Esophagus squamous epithelium (tissue), 5 donors: ENCODE measurements at regions not wholly inside any gene's neighbourhood (a gene's known extent, or its start where the extent isn't known, plus 50 kb on each side); places are given as distances from the start of the nearest gene placed in this dataset.

Experiments
- DNase-seq: peaks from one replicate; lab custom pipeline; 2025; lab: John Stamatoyannopoulos, UW
- H3K27ac ChIP-seq, 4 donors: fragments of 200-600 bp; sonication (generic); one replicate each; pipeline ENCODE4 v1.5.1; 2016 to 2019; ENCODE audit warnings: mild to moderate bottlenecking in 1 of 4
- H3K27me3 ChIP-seq, 4 donors: fragments of 200-600 bp; sonication (generic); 1 replicate in 3 of 4; 2 replicates in 1 of 4; pipeline versions ENCODE4 v1.5.1 to v1.6.0; 2017 to 2021; ENCODE audit warnings: antibody characterized with exemption in 1 of 4
- H3K36me3 ChIP-seq, 3 donors: fragments of 200-600 bp; sonication (generic); one replicate each; pipeline ENCODE4 v1.5.1; 2016 to 2019
- H3K4me1 ChIP-seq, 3 donors: fragments of 200-600 bp; sonication (generic); one replicate each; pipeline ENCODE4 v1.5.1; 2017 to 2019
- H3K4me3 ChIP-seq, 4 donors: fragments of 200-600 bp; sonication (generic); 1 replicate in 3 of 4; 2 replicates in 1 of 4; pipeline ENCODE4 v1.5.1; 2016 to 2019; ENCODE audit warnings: mild to moderate bottlenecking in 2 of 4, moderate library complexity in 1 of 4
- H3K9me3 ChIP-seq, 3 donors: fragments of 200-600 bp; sonication (generic); one replicate each; pipeline ENCODE4 v1.5.1; 2016 to 2019
- CTCF ChIP-seq, 6 experiments: fragments of 450-650 bp in 4 of 6; fragments of 200-600 bp in 2 of 6; sonication (generic) in 2 of 6; IDR thresholded peaks; one replicate each; pipeline ENCODE4 v1.5.1; 2016 to 2019; ENCODE audit warnings: antibody characterized with exemption in 6 of 6, mild to moderate bottlenecking in 4 of 6, moderate library complexity in 4 of 6
- POLR2A ChIP-seq, 4 donors: fragments of 450-650 bp; IDR thresholded peaks; one replicate each; pipeline ENCODE4 v1.6.1; 2017; ENCODE audit warnings: antibody characterized with exemption in 4 of 4, mild to moderate bottlenecking in 4 of 4, moderate library complexity in 3 of 4
- WGBS, 2 donors: methylation state at CpG; one replicate each; pipeline ENCODE4 v1.1.5; 2018; 5-methylcytosine and 5-hydroxymethylcytosine counted together
- intact Hi-C: fragments of 100-400 bp; cut with DNase I; formaldehyde crosslinking; loops from one replicate; pipeline ENCODE4 v1.15.0; 2022
- donor health status: DM: yes; HTN: yes; CAD: no.

- no peaks in the 10 kb centered on the region for H3K9me3 ChIP-seq
- TF ChIP-seq CTCF (IDR thresholded peaks at IDR 0.05): no peak
- TF ChIP-seq POLR2A (IDR thresholded peaks at IDR 0.05): no peak
- H3K36me3 ChIP-seq: no peaks in the 10 kb centered on the region
- no peaks in the 10 kb centered on the region for H3K27me3 ChIP-seq
- H3K4me1 ChIP-seq: peaks cover 0 to 18% (median 8%) of the 10 kb centered on the region in 3 donors
- DNase-seq: no peak
- WGBS, 2 donors: 33 to 38% methylated on average over 1 of the region's 1 CpG
- H3K27ac ChIP-seq: no peak overlapping the region
- intact Hi-C loops: no loop called here
- H3K4me3 ChIP-seq: no peak overlapping the region
Measured at GRCh38 chr2:236883819-236884218, 201.9 kb upstream of the COPS8 start.

DNA sequence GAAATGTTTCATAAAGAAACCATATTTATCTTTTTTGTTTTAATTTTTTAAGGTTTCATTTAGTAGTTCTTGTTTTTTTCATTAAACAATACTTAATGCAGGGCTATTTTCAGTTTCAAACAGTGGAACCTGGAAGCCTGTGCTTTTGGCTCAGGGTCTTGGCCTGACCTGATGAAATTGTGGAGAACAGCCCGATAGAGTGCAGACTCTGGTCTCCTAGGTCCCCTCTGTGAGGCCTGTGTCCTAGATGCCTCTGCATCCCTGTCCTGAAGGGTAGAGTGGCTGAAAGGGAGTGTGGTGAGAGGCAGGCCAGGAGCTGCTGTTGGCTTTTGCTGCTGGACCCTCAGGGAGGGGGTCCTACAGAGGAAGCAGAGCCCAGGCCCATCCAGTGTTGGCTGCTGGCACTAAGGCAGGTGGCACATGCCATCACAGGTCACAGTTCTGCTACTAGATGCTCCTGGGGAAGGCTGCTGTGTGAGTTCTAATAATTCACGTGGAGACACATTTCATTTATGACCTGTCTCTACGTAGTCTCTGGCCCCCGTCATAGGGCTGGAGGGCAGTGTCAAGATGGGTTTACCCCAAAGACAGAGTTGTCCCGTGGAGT is 201.0 kb upstream of the COPS8 start:
- H3K4me3 ChIP-seq: no peak overlapping the region
- H3K36me3 ChIP-seq: no peaks in the 10 kb centered on the region
- H3K27me3 ChIP-seq: no peaks in the 10 kb centered on the region
- H3K4me1 ChIP-seq: peaks cover 0 to 18% (median 8%) of the 10 kb centered on the region in 3 donors
- H3K9me3 ChIP-seq: no peaks in the 10 kb centered on the region
- no peak for DNase-seq
- intact Hi-C loops: no loop called here
- WGBS, 2 donors: 70 to 85% methylated on average over 1 to 5 of the region's 5 CpGs
- no peak for TF ChIP-seq CTCF (IDR thresholded peaks at IDR 0.05)
- no peak for TF ChIP-seq POLR2A (IDR thresholded peaks at IDR 0.05)
- no peak overlapping the region for H3K27ac ChIP-seq

GRCh38 chr2:236886456-236886855 is 199.2 kb upstream of the COPS8 start:
- no peaks in the 10 kb centered on the region for H3K36me3 ChIP-seq
- peaks cover 0 to 18% (median 8%) of the 10 kb centered on the region in 3 donors for H3K4me1 ChIP-seq
- intact Hi-C loops: no loop called here
- DNase-seq: no peak
- no peak overlapping the region for H3K4me3 ChIP-seq
- H3K27ac ChIP-seq: peak overlapping the region in 1 of 4 donors; percentile 22
- TF ChIP-seq POLR2A (IDR thresholded peaks at IDR 0.05): no peak
- TF ChIP-seq CTCF (IDR thresholded peaks at IDR 0.05): no peak
- no peaks in the 10 kb centered on the region for H3K9me3 ChIP-seq
- WGBS, 2 donors: 81 to 91% methylated on average over 8 of the region's 8 CpGs
- no peaks in the 10 kb centered on the region for H3K27me3 ChIP-seq

DNA sequence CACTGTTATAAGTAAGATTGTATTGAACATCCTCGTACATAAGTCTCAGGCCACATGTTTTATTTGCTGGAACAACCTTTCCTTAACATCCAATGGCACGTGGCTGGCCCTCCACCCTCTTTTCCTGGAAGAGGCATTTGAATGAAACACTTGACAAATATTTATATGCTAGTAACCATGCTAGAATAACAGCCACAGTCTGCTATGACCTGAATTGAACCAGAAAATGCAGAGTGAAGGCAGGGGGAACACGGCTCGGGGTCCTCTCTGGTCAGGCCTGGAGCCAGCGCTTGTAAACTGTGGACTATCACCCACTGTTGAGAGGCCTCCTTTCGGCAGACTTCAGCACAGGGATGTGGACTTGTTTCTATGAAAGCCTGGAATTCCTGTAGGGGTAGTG is 198.2 kb upstream of the COPS8 start:
- H3K4me3 ChIP-seq: no peak overlapping the region
- H3K4me1 ChIP-seq: peaks cover 0 to 18% (median 8%) of the 10 kb centered on the region in 3 donors
- DNase-seq: no peak
- intact Hi-C loops: no loop called here
- H3K36me3 ChIP-seq: no peaks in the 10 kb centered on the region
- TF ChIP-seq CTCF (IDR thresholded peaks at IDR 0.05) (no peak), POLR2A (IDR thresholded peaks at IDR 0.05) (no peak)
- WGBS, 2 donors: 49 to 64% methylated on average over 3 to 6 of the region's 6 CpGs
- no peaks in the 10 kb centered on the region for H3K9me3 ChIP-seq
- peak overlapping the region in 3 of 4 donors; percentile 53 to 86 (median 78) for H3K27ac ChIP-seq
- H3K27me3 ChIP-seq: no peaks in the 10 kb centered on the region

DNA sequence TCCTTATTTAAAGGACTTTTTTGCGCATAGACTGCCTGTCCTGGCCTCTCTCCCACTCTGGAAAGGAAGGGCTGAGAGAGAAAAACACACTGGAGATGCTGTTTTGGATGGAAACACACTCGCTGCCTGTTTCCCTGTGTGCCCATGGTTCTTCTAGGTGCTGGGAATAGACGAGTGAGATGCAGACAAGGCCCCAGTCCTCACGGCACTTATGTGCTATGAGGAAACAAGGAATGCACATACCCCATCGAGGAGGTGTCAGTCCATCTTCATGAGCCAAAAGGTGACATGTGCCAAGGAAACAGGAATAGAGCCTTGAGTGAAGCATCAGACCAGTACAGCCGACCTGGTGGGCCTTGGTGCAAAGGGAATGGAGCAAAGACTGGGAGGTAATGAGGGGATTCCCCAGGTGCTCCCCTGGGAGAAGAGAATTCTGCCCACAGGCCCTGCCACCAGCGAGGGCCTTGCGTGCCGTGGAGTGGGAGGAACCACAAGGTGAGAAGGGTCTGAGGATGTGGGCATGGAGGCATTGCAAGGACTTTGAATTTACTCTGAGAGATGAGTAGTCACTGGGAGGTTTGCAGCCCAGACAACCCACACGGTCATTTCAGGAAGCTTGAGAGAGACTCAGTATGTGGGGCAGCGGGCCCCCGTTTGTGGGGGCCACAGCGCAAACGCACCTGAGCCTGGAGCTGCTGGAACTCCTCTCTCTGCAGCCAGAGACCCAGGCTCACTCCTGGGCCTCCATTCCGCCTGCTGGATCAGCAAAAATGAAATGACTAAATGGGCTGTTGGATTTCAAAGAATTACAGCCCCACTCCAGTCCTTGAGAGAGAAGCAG is 197.5 kb upstream of the COPS8 start:
- Histone ChIP-seq H3K36me3 (no peaks in the 10 kb centered on the region), H3K4me3 (no peak overlapping the region), H3K27me3 (no peaks in the 10 kb centered on the region), H3K4me1 (peaks cover 0 to 18% (median 8%) of the 10 kb centered on the region in 3 donors), H3K9me3 (no peaks in the 10 kb centered on the region), H3K27ac (peak overlapping the region in 3 of 4 donors; percentile 53 to 86 (median 78))
- no peak for TF ChIP-seq POLR2A (IDR thresholded peaks at IDR 0.05)
- TF ChIP-seq CTCF (IDR thresholded peaks at IDR 0.05): no peak
- WGBS, 2 donors: 80 to 90% methylated on average over 10 to 14 of the region's 15 CpGs
- intact Hi-C loops: no loop called here
- no peak for DNase-seq
